ENCODE measurements at regions not wholly inside any gene's neighbourhood (a gene's known extent, or its start where the extent isn't known, plus 50 kb on each side); places are given as distances from the start of the nearest gene placed in this dataset.

GRCh38 chr14:21825845-21826244, 152.2 kb upstream of the OR4E1 start:
- TF ChIP-seq POLR2AphosphoS5 (IDR thresholded peaks at IDR 0.05) = no peak
- TF ChIP-seq CTCF (IDR thresholded peaks at IDR 0.05) = no peak
